ENCODE measurements at regions not wholly inside any gene's neighbourhood (a gene's known extent, or its start where the extent isn't known, plus 50 kb on each side); places are given as distances from the start of the nearest gene placed in this dataset.

DNA sequence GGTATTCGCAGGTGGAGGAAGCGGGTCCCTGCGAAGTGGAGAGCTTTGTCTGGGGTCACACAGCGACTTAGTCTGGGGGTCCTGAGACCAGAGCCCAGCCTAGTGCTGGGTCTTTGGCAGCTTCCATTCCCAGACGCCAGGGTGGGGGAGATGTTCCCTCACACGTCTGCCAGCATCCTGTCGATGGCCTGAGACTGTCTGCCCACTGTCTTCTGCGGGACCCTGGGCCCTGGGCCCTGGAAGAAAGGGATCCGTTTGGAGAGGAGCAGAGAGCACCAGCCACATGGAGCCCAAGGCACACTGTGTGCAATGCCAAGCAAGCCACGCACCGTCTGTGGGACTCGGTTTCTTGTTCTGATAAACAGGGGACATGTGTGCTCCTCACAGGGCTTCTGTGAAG, 197.2 kb downstream of the KIF26A start:
- H3K4me1 ChIP-seq (ENCODE audit: control insufficient read depth, insufficient read depth, low read length): no peaks in the 10 kb centered on the region
- TF ChIP-seq ZNF423 (tag by site-specific recombination; IDR thresholded peaks at IDR 0.05) (no peak), ZNF155 (tag by site-specific recombination; IDR thresholded peaks at IDR 0.05) (no peak)
- no peaks in the 10 kb centered on the region for H3K9me3 ChIP-seq (ENCODE audit: control insufficient read depth, insufficient read depth, low read depth, low read length)
- H3K27ac ChIP-seq (ENCODE audit: extremely low read depth, low read depth, low read length): no peak overlapping the region
- no peaks in the 10 kb centered on the region for H3K36me3 ChIP-seq (ENCODE audit: control insufficient read depth in 2 of 2, insufficient read depth in 1 of 2, low read length in 2 of 2)
- POLR2A ChIA-PET: no interaction called here
- no peak overlapping the region for H3K4me3 ChIP-seq (ENCODE audit: low read depth, low read length)
- CTCF ChIA-PET: interaction anchor here (0.6 kb wide), 1 partner anchor 202 kb away, joined by 3 read pairs; no protein-coding TSS in a partner anchor

GRCh38 chr14:104337351-104337750, 199.0 kb downstream of the KIF26A start:
- ChIA-PET POLR2A (no interaction called here), CTCF (interaction anchor here (0.7 kb wide), 1 partner anchor 259 kb away, joined by 3 read pairs; no protein-coding TSS in a partner anchor)
- H3K4me3 ChIP-seq (ENCODE audit: low read depth, low read length): no peak overlapping the region
- H3K36me3 ChIP-seq (ENCODE audit: control insufficient read depth in 2 of 2, insufficient read depth in 1 of 2, low read length in 2 of 2): no peaks in the 10 kb centered on the region
- H3K9me3 ChIP-seq (ENCODE audit: control insufficient read depth, insufficient read depth, low read depth, low read length): no peaks in the 10 kb centered on the region
- no peak for TF ChIP-seq ZNF530 (tag by site-specific recombination; IDR thresholded peaks at IDR 0.05; ENCODE audit: low read depth)
- TF ChIP-seq ZNF664 (tag by site-specific recombination; IDR thresholded peaks at IDR 0.05): no peak
- TF ChIP-seq ZNF239 (tag by site-specific recombination; IDR thresholded peaks at IDR 0.05): no peak
- TF ChIP-seq TRIM28 (IDR thresholded peaks at IDR 0.05; ENCODE audit: borderline replicate concordance, low read length): no peak
- TF ChIP-seq ZNF121 (tag by site-specific recombination; IDR thresholded peaks at IDR 0.05): no peak
- TF ChIP-seq ZNF311 (tag by site-specific recombination; IDR thresholded peaks at IDR 0.05; ENCODE audit: borderline replicate concordance): no peak
- no peak for TF ChIP-seq REPIN1 (tag by site-specific recombination; IDR thresholded peaks at IDR 0.05; ENCODE audit: low read depth)
- TF ChIP-seq, protein P1, sequence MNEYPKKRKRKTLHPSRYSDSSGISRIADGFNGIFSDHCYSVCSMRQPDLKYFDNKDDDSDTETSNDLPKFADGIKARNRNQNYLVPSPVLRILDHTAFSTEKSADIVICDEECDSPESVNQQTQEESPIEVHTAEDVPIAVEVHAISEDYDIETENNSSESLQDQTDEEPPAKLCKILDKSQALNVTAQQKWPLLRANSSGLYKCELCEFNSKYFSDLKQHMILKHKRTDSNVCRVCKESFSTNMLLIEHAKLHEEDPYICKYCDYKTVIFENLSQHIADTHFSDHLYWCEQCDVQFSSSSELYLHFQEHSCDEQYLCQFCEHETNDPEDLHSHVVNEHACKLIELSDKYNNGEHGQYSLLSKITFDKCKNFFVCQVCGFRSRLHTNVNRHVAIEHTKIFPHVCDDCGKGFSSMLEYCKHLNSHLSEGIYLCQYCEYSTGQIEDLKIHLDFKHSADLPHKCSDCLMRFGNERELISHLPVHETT (tag by site-specific recombination; IDR thresholded peaks at IDR 0.05): no peak
- TF ChIP-seq ZNF670 (tag by site-specific recombination; IDR thresholded peaks at IDR 0.05; ENCODE audit: low read depth): no peak
- TF ChIP-seq MYNN (tag by site-specific recombination; IDR thresholded peaks at IDR 0.05; ENCODE audit: borderline replicate concordance): no peak
- TF ChIP-seq, protein P2, sequence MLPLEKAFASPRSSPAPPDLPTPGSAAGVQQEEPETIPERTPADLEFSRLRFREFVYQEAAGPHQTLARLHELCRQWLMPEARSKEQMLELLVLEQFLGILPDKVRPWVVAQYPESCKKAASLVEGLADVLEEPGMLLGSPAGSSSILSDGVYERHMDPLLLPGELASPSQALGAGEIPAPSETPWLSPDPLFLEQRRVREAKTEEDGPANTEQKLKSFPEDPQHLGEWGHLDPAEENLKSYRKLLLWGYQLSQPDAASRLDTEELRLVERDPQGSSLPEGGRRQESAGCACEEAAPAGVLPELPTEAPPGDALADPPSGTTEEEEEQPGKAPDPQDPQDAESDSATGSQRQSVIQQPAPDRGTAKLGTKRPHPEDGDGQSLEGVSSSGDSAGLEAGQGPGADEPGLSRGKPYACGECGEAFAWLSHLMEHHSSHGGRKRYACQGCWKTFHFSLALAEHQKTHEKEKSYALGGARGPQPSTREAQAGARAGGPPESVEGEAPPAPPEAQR (tag by site-specific recombination; IDR thresholded peaks at IDR 0.05): no peak
- TF ChIP-seq TCF7L2 (IDR thresholded peaks at IDR 0.05; ENCODE audit: borderline replicate concordance, low read depth, low read length): no peak
- TF ChIP-seq ZNF76 (tag by site-specific recombination; IDR thresholded peaks at IDR 0.05; ENCODE audit: borderline replicate concordance, low read depth): no peak
- no peak for TF ChIP-seq ZNF174 (tag by site-specific recombination; IDR thresholded peaks at IDR 0.05)
- no peak for TF ChIP-seq ZNF529 (tag by site-specific recombination; IDR thresholded peaks at IDR 0.05; ENCODE audit: insufficient replicate concordance)
- no peak for TF ChIP-seq ZNF211 (tag by site-specific recombination; IDR thresholded peaks at IDR 0.05; ENCODE audit: low read depth)
- TF ChIP-seq, protein P3, sequence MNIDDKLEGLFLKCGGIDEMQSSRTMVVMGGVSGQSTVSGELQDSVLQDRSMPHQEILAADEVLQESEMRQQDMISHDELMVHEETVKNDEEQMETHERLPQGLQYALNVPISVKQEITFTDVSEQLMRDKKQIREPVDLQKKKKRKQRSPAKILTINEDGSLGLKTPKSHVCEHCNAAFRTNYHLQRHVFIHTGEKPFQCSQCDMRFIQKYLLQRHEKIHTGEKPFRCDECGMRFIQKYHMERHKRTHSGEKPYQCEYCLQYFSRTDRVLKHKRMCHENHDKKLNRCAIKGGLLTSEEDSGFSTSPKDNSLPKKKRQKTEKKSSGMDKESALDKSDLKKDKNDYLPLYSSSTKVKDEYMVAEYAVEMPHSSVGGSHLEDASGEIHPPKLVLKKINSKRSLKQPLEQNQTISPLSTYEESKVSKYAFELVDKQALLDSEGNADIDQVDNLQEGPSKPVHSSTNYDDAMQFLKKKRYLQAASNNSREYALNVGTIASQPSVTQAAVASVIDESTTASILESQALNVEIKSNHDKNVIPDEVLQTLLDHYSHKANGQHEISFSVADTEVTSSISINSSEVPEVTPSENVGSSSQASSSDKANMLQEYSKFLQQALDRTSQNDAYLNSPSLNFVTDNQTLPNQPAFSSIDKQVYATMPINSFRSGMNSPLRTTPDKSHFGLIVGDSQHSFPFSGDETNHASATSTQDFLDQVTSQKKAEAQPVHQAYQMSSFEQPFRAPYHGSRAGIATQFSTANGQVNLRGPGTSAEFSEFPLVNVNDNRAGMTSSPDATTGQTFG (tag by site-specific recombination; IDR thresholded peaks at IDR 0.05; ENCODE audit: borderline replicate concordance): no peak
- TF ChIP-seq ZSCAN23 (tag by site-specific recombination; IDR thresholded peaks at IDR 0.05): no peak
- TF ChIP-seq ZNF747 (tag by site-specific recombination; IDR thresholded peaks at IDR 0.05): no peak
- H3K4me1 ChIP-seq (ENCODE audit: control insufficient read depth, insufficient read depth, low read length): no peaks in the 10 kb centered on the region
- no peak overlapping the region for H3K27ac ChIP-seq (ENCODE audit: extremely low read depth, low read depth, low read length)

Measured in HEK293 (cell line).